GM18502 (cell line): ENCODE measurements at regions not wholly inside any gene's neighbourhood (a gene's known extent, or its start where the extent isn't known, plus 50 kb on each side); places are given as distances from the start of the nearest gene placed in this dataset.

Source experiments
- ATAC-seq: cut with Tn5 transposase; IDR thresholded peaks from one replicate; pipeline ENCODE4 v1.9.1; 2021; ENCODE audit warnings: mild to moderate bottlenecking; ENCODE audit not compliant: unreplicated experiment, poor library complexity

GRCh38 chr20:59376109-59376841, 75.9 kb downstream of the EDN3 start:
- ATAC-seq = no peak

- no peak for ATAC-seq
Measured at GRCh38 chr20:59376998-59377397, 76.6 kb downstream of the EDN3 start.

GRCh38 chr20:59377842-59378241, 77.4 kb downstream of the EDN3 start:
- no peak for ATAC-seq

GRCh38 chr20:59378396-59378795, 78.0 kb downstream of the EDN3 start:
- ATAC-seq = no peak

GRCh38 chr20:59378966-59379365, 78.6 kb downstream of the EDN3 start:
- no peak for ATAC-seq

- no peak for ATAC-seq
Measured at GRCh38 chr20:59381689-59382088, 81.3 kb downstream of the EDN3 start.

- no peak for ATAC-seq
Measured at GRCh38 chr20:59382157-59382725, 81.8 kb downstream of the EDN3 start.

- ATAC-seq = no peak
Measured at GRCh38 chr20:59382907-59383306, 82.5 kb downstream of the EDN3 start.

- no peak for ATAC-seq
Measured at GRCh38 chr20:59385038-59385437, 84.6 kb downstream of the EDN3 start.

GRCh38 chr20:59385480-59385879, 85.1 kb downstream of the EDN3 start:
- ATAC-seq = no peak

GRCh38 chr20:59386809-59387208, 86.4 kb downstream of the EDN3 start:
- ATAC-seq = no peak

GRCh38 chr20:59387891-59388290, 87.5 kb downstream of the EDN3 start:
- no peak for ATAC-seq

- ATAC-seq = no peak
Measured at GRCh38 chr20:59388402-59388801, 88.0 kb downstream of the EDN3 start.

GRCh38 chr20:59390437-59390836, 90.0 kb downstream of the EDN3 start:
- ATAC-seq = no peak

GRCh38 chr20:59391975-59392374, 91.6 kb downstream of the EDN3 start:
- ATAC-seq = no peak

GRCh38 chr20:59392736-59393135, 92.3 kb downstream of the EDN3 start:
- no peak for ATAC-seq

- ATAC-seq = no peak
Measured at GRCh38 chr20:59393142-59393541, 92.7 kb downstream of the EDN3 start.

- ATAC-seq = no peak
Measured at GRCh38 chr20:59395729-59396128, 95.3 kb downstream of the EDN3 start.

- ATAC-seq = no peak
Measured at GRCh38 chr20:59398537-59399205, 98.3 kb downstream of the EDN3 start.

GRCh38 chr20:59399426-59400099, 99.2 kb downstream of the EDN3 start:
- no peak for ATAC-seq

GRCh38 chr20:59400708-59401107, 100.3 kb downstream of the EDN3 start:
- no peak for ATAC-seq
